ENCODE measurements at regions not wholly inside any gene's neighbourhood (a gene's known extent, or its start where the extent isn't known, plus 50 kb on each side); places are given as distances from the start of the nearest gene placed in this dataset.

DNA sequence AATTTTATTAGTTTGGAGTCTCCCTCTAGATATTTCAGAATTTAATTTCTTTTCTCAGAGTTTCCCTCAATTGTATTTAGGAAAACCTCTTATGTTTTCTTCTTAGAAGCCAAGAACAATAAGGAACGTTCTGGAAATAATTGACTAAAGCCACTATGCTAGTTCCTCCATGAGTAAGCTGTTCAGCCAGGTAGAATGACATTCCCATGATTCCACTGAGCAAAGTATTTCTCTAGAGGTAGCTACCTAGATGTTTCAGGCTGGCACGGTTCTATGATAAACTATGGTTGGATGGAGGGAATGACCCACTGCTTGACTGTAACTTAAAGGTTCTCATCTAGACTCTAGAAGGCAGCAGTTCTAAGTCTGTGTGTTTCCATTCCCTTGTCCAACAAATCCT lies 62.4 kb downstream of the CLDN17 start:
- WGBS (ENCODE audit: insufficient coverage, low coverage, missing lambda C conversion rate): 2% methylated on average over 2 of the region's 2 CpGs
- no peak overlapping the region for H3K4me3 ChIP-seq
- no peaks in the 10 kb centered on the region for H3K36me3 ChIP-seq (ENCODE audit: control insufficient read depth, insufficient read depth, low read length)
- FAIRE-seq: no peak
- BruUV-seq (replicated peaks): no TSS peak
- no peak for ATAC-seq
- intact Hi-C loops (cut with micrococcal nuclease) (no loop called here), in situ Hi-C loops (cut with MboI) (no loop called here)
- no peaks in the 10 kb centered on the region for H3K27me3 ChIP-seq (ENCODE audit: control insufficient read depth in 2 of 2, insufficient read depth in 2 of 2, low read length in 2 of 2)
- no peaks in the 10 kb centered on the region for H3K9me3 ChIP-seq (replicated peaks; ENCODE audit: control insufficient read depth, insufficient read depth, low read depth, low read length)
- no peak overlapping the region for H3K27ac ChIP-seq (ENCODE audit: extremely low read depth, low read depth, low read length)
- no peak for DNase-seq (ENCODE audit: extremely low read depth in 1 of 4, low spot score in 3 of 4)
- no peak overlapping the region for H2AFZ ChIP-seq (ENCODE audit: low read depth, low read length)
- no peaks in the 10 kb centered on the region for H3K4me1 ChIP-seq (replicated peaks in 1 of 2; ENCODE audit: control insufficient read depth in 2 of 2, insufficient read depth in 2 of 2, low read length in 2 of 2)
- no peak overlapping the region for H3K4me2 ChIP-seq (ENCODE audit: insufficient read depth, low read length)
- no peak overlapping the region for H3K9ac ChIP-seq (ENCODE audit: insufficient read depth in 1 of 2, low read depth in 2 of 2, low read length in 2 of 2)
- H3K9me1 ChIP-seq (ENCODE audit: control insufficient read depth, insufficient read depth, low read length): no peaks in the 10 kb centered on the region
- CTCF ChIA-PET (ENCODE audit: low intra/inter-chr PET ratio): no interaction called here
- POLR2A ChIA-PET: no interaction called here
- no peaks in the 10 kb centered on the region for H3K79me2 ChIP-seq (ENCODE audit: control insufficient read depth, insufficient read depth, low read length)
- H4K20me1 ChIP-seq (replicated peaks; ENCODE audit: control insufficient read depth, insufficient read depth, low read length): no peaks in the 10 kb centered on the region
- no peak for TF ChIP-seq RBM39 (optimal IDR thresholded peaks at IDR 0.05; ENCODE audit: low read depth, low read length)
- no peak for TF ChIP-seq FOXA1 (IDR thresholded peaks at IDR 0.05; ENCODE audit: borderline replicate concordance)
- no peak for TF ChIP-seq RFX5 (IDR thresholded peaks at IDR 0.05; ENCODE audit: low read depth, low read length)
- TF ChIP-seq BCOR (IDR thresholded peaks at IDR 0.05): no peak
- TF ChIP-seq MTF1 (CRISPR knock-in tag; IDR thresholded peaks at IDR 0.05; ENCODE audit: borderline replicate concordance): no peak
- TF ChIP-seq MEF2D (tag; conservative IDR thresholded peaks at IDR 0.05; ENCODE audit: low read depth): no peak
- TF ChIP-seq, protein P1, sequence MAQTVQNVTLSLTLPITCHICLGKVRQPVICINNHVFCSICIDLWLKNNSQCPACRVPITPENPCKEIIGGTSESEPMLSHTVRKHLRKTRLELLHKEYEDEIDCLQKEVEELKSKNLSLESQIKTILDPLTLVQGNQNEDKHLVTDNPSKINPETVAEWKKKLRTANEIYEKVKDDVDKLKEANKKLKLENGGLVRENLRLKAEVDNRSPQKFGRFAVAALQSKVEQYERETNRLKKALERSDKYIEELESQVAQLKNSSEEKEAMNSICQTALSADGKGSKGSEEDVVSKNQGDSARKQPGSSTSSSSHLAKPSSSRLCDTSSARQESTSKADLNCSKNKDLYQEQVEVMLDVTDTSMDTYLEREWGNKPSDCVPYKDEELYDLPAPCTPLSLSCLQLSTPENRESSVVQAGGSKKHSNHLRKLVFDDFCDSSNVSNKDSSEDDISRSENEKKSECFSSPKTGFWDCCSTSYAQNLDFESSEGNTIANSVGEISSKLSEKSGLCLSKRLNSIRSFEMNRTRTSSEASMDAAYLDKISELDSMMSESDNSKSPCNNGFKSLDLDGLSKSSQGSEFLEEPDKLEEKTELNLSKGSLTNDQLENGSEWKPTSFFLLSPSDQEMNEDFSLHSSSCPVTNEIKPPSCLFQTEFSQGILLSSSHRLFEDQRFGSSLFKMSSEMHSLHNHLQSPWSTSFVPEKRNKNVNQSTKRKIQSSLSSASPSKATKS (CRISPR knock-in tag; IDR thresholded peaks at IDR 0.05): no peak
- TF ChIP-seq NR3C1 (CRISPR knock-in tag; IDR thresholded peaks at IDR 0.05): no peak
- no peak for TF ChIP-seq RBM14 (IDR thresholded peaks at IDR 0.05; ENCODE audit: borderline replicate concordance, insufficient read depth, low read depth, low read length)
- TF ChIP-seq HDAC2 (IDR thresholded peaks at IDR 0.05): no peak
- no peak for TF ChIP-seq GATAD2A (IDR thresholded peaks at IDR 0.05)
- TF ChIP-seq NR2C1 (IDR thresholded peaks at IDR 0.05): no peak
- TF ChIP-seq NR2C1 (tag; IDR thresholded peaks at IDR 0.05): no peak
- TF ChIP-seq, protein P2, sequence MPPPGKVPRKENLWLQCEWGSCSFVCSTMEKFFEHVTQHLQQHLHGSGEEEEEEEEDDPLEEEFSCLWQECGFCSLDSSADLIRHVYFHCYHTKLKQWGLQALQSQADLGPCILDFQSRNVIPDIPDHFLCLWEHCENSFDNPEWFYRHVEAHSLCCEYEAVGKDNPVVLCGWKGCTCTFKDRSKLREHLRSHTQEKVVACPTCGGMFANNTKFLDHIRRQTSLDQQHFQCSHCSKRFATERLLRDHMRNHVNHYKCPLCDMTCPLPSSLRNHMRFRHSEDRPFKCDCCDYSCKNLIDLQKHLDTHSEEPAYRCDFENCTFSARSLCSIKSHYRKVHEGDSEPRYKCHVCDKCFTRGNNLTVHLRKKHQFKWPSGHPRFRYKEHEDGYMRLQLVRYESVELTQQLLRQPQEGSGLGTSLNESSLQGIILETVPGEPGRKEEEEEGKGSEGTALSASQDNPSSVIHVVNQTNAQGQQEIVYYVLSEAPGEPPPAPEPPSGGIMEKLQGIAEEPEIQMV (tag; conservative IDR thresholded peaks at IDR 0.05; ENCODE audit: low read depth): no peak
- no peak for TF ChIP-seq KLF1 (tag; IDR thresholded peaks at IDR 0.05)
- TF ChIP-seq NFRKB (IDR thresholded peaks at IDR 0.05; ENCODE audit: low read depth): no peak
- no peak for TF ChIP-seq ZNF282 (CRISPR knock-in tag; IDR thresholded peaks at IDR 0.05)

All from K562 (cell line).